Neural cell (in vitro differentiated cells): ENCODE measurements at regions not wholly inside any gene's neighbourhood (a gene's known extent, or its start where the extent isn't known, plus 50 kb on each side); places are given as distances from the start of the nearest gene placed in this dataset.

Experiments
- H2AFZ ChIP-seq: fragments of 200-600, 300-800 bp; sonication (generic), shearing (Covaris generic); 2 replicates; pipeline ENCODE4 v1.6.0; 2014; ENCODE audit warnings: low read depth, mild to moderate bottlenecking, antibody characterized with exemption, low read length, moderate library complexity
- H3F3A ChIP-seq: fragments of 200-600 bp; shearing (Covaris generic); 2 replicates; pipeline ENCODE4 v1.6.1; 2016; ENCODE audit warnings: mild to moderate bottlenecking, moderate library complexity, mixed read lengths, antibody characterized with exemption, low read length; ENCODE audit not compliant: insufficient read depth, poor library complexity, severe bottlenecking
- H3K27ac ChIP-seq: fragments of 200-600, 300-800 bp; sonication (generic), shearing (Covaris generic); 2 replicates; pipeline ENCODE4 v1.5.1; 2014; ENCODE audit warnings: mild to moderate bottlenecking, low read length, moderate library complexity
- H3K27me3 ChIP-seq: fragments of 300-800, 200-600 bp; sonication (generic), shearing (Covaris generic); 2 replicates; pipeline ENCODE4 v1.6.0; 2014; ENCODE audit warnings: mild to moderate bottlenecking, low read depth, low read length, moderate library complexity; ENCODE audit not compliant: insufficient read depth
- H3K36me3 ChIP-seq: fragments of 300-800, 200-600 bp; sonication (generic), shearing (Covaris generic); 2 replicates; pipeline ENCODE4 v1.5.1; 2014; ENCODE audit warnings: mild to moderate bottlenecking, antibody characterized with exemption, low read length, moderate library complexity; ENCODE audit not compliant: insufficient read depth
- H3K4me2 ChIP-seq: fragments of 300-800, 200-600 bp; sonication (generic), shearing (Covaris generic); 2 replicates; pipeline ENCODE4 v1.6.0; 2014; ENCODE audit warnings: mild to moderate bottlenecking, low read length
- H3K4me3 ChIP-seq: fragments of 300-800, 200-600 bp; sonication (generic), shearing (Covaris generic); 2 replicates; pipeline ENCODE4 v1.5.1; 2014; ENCODE audit warnings: mild to moderate bottlenecking, low read length, moderate library complexity
- H3K79me2 ChIP-seq: fragments of 200-600 bp; shearing (Covaris generic); replicated peaks from 2 replicates; pipeline ENCODE4 v1.6.0; 2014; ENCODE audit warnings: mild to moderate bottlenecking, low read length, moderate library complexity; ENCODE audit not compliant: insufficient read depth
- H3K9ac ChIP-seq: fragments of 300-800, 200-600 bp; sonication (generic), shearing (Covaris generic); 2 replicates; pipeline ENCODE4 v1.6.1; 2016; ENCODE audit warnings: mild to moderate bottlenecking, low read length, mixed read lengths
- H3K9me2 ChIP-seq: fragments of 200-600 bp; shearing (Covaris generic); 2 replicates; pipeline ENCODE4 v1.6.1; 2016; ENCODE audit warnings: mild to moderate bottlenecking, low read length, mixed read lengths; ENCODE audit not compliant: insufficient read depth
- H3K9me3 ChIP-seq: fragments of 200-600, 300-800 bp; sonication (generic), shearing (Covaris generic); 2 replicates; pipeline ENCODE4 v1.6.1; 2016; ENCODE audit warnings: mild to moderate bottlenecking, mixed run types, low read length, moderate library complexity, mixed read lengths
- H4K20me1 ChIP-seq: fragments of 200-600 bp; shearing (Covaris generic); 2 replicates; pipeline ENCODE4 v1.6.1; 2016; ENCODE audit warnings: mild to moderate bottlenecking, mixed run types; ENCODE audit not compliant: insufficient read depth
- CTCF ChIP-seq: fragments of 450-650 bp; IDR thresholded peaks from 2 replicates; pipeline ENCODE4 v1.5.1; 2014; ENCODE audit warnings: antibody characterized with exemption, mild to moderate bottlenecking, moderate library complexity; ENCODE audit not compliant: poor library complexity, severe bottlenecking
- EP300 ChIP-seq: fragments of 450-650 bp; conservative IDR thresholded peaks from 2 replicates; pipeline ENCODE4 v1.6.1; 2014; ENCODE audit warnings: antibody characterized with exemption, mild to moderate bottlenecking, moderate library complexity; ENCODE audit not compliant: poor library complexity, severe bottlenecking
- EZH2 ChIP-seq: fragments of 200-600, 300-800 bp; shearing (Covaris generic), sonication (generic); IDR thresholded peaks from 2 replicates; pipeline ENCODE4 v1.6.1; 2014; ENCODE audit warnings: antibody characterized with exemption, low read length, borderline replicate concordance, mild to moderate bottlenecking; ENCODE audit not compliant: insufficient read depth, poor library complexity, severe bottlenecking
- MXI1 ChIP-seq: fragments of 450-650 bp; conservative IDR thresholded peaks from 2 replicates; pipeline ENCODE4 v1.6.1; 2014; ENCODE audit warnings: antibody characterized with exemption, mild to moderate bottlenecking; ENCODE audit not compliant: poor library complexity, severe bottlenecking
- POLR2AphosphoS5 ChIP-seq: IDR thresholded peaks from 2 replicates; pipeline ENCODE4 v1.6.1; 2012
- RAD21 ChIP-seq: fragments of 450-650 bp; conservative IDR thresholded peaks from 2 replicates; pipeline ENCODE4 v1.6.1; 2014; ENCODE audit warnings: antibody characterized with exemption, mild to moderate bottlenecking, moderate library complexity
- REST ChIP-seq: IDR thresholded peaks from 2 replicates; pipeline ENCODE4 v1.6.1; 2012; ENCODE audit warnings: borderline replicate concordance
- SMC3 ChIP-seq: fragments of 450-650 bp; conservative IDR thresholded peaks from 2 replicates; pipeline ENCODE4 v1.6.1; 2014; ENCODE audit warnings: antibody characterized with exemption, mild to moderate bottlenecking, moderate library complexity; ENCODE audit not compliant: poor library complexity
- TAF1 ChIP-seq: IDR thresholded peaks from 2 replicates; pipeline ENCODE4 v1.6.1; 2012; ENCODE audit warnings: low read depth

- Histone ChIP-seq H3K4me3 (no peak overlapping the region), H3K36me3 (no peaks in the 10 kb centered on the region), H3K9me2 (no peaks in the 10 kb centered on the region), H3F3A (no peaks in the 10 kb centered on the region), H3K79me2 (no peaks in the 10 kb centered on the region), H3K9me3 (no peaks in the 10 kb centered on the region), H3K27me3 (no peaks in the 10 kb centered on the region), H2AFZ (no peak overlapping the region), H3K27ac (no peak overlapping the region), H3K9ac (no peak overlapping the region), H4K20me1 (no peaks in the 10 kb centered on the region), H3K4me2 (no peak overlapping the region)
- TF ChIP-seq POLR2AphosphoS5 (no peak), SMC3 (no peak), TAF1 (no peak), EZH2 (no peak), RAD21 (no peak), REST (no peak), MXI1 (no peak), CTCF (no peak), EP300 (no peak)
Observed at GRCh38 chr2:19651466-19651865, 250.3 kb downstream of the TTC32 start.

- no peaks in the 10 kb centered on the region for H3K27me3 ChIP-seq
- no peaks in the 10 kb centered on the region for H3K79me2 ChIP-seq
- no peaks in the 10 kb centered on the region for H3K9me2 ChIP-seq
- no peak overlapping the region for H3K27ac ChIP-seq
- H3F3A ChIP-seq = no peaks in the 10 kb centered on the region
- H3K9ac ChIP-seq = no peak overlapping the region
- no peaks in the 10 kb centered on the region for H3K36me3 ChIP-seq
- no peak for TF ChIP-seq EZH2
- no peak for TF ChIP-seq SMC3
- no peak for TF ChIP-seq CTCF
- TF ChIP-seq EP300 = no peak
- no peak for TF ChIP-seq TAF1
- no peak for TF ChIP-seq MXI1
- TF ChIP-seq RAD21 = no peak
- no peak for TF ChIP-seq REST
- TF ChIP-seq POLR2AphosphoS5 = no peak
- no peak overlapping the region for H3K4me3 ChIP-seq
- H3K9me3 ChIP-seq = no peaks in the 10 kb centered on the region
- H2AFZ ChIP-seq = no peak overlapping the region
- no peak overlapping the region for H3K4me2 ChIP-seq
- no peaks in the 10 kb centered on the region for H4K20me1 ChIP-seq
Observed at GRCh38 chr2:19649785-19650380, 251.9 kb downstream of the TTC32 start.
